Activated CD8-positive, alpha-beta memory T cell treated with anti-CD3 and anti-CD28 coated beads for 4 hours (primary cell): ENCODE measurements at regions not wholly inside any gene's neighbourhood (a gene's known extent, or its start where the extent isn't known, plus 50 kb on each side); places are given as distances from the start of the nearest gene placed in this dataset.
A peak's percentile ranks its signal among the peaks of the same experiment; 100 is the strongest.
"Not testable (repeated sequence)": the region's sequence is repeated elsewhere in the genome, so short reads cannot be mapped to it uniquely, and the experiment has no call there.

Experiments
- DNase-seq, 2 donors: peaks; one replicate each; pipeline ENCODE4 v3.0.0-alpha.2; 2020; ENCODE audit warnings: low read depth in 2 of 2

- DNase-seq, result not testable (repeated sequence)
Observed at GRCh38 chr15:44849701-44850403, 106.6 kb upstream of the TERB2 start.

GRCh38 chr15:44853304-44853950 lies 103.1 kb upstream of the TERB2 start:
- DNase-seq, result peak; percentile 27 to 44

- DNase-seq, result not testable (repeated sequence)
Observed at GRCh38 chr15:44854696-44855095, 101.8 kb upstream of the TERB2 start.

- DNase-seq, result not testable (repeated sequence)
Observed at GRCh38 chr15:44856284-44856683, 100.2 kb upstream of the TERB2 start.

GRCh38 chr15:44857164-44857710 lies 99.2 kb upstream of the TERB2 start:
- DNase-seq, result not testable (repeated sequence)

GRCh38 chr15:44859088-44859487 lies 97.4 kb upstream of the TERB2 start:
- not testable (repeated sequence) for DNase-seq

GRCh38 chr15:44860168-44860567 lies 96.3 kb upstream of the TERB2 start:
- DNase-seq, result not testable (repeated sequence)

GRCh38 chr15:44861439-44861910 lies 95.0 kb upstream of the TERB2 start:
- no peak for DNase-seq

- no peak for DNase-seq
Observed at GRCh38 chr15:44861917-44862316, 94.6 kb upstream of the TERB2 start.

- DNase-seq, result not testable (repeated sequence)
Observed at GRCh38 chr15:44862866-44863265, 93.6 kb upstream of the TERB2 start.

GRCh38 chr15:44868100-44868499 lies 88.4 kb upstream of the TERB2 start:
- DNase-seq, result not testable (repeated sequence)

- DNase-seq, result not testable (repeated sequence)
Observed at GRCh38 chr15:44870125-44870524, 86.4 kb upstream of the TERB2 start.

- no peak for DNase-seq
Observed at GRCh38 chr15:44873103-44873502, 83.4 kb upstream of the TERB2 start.

GRCh38 chr15:44879066-44879465 lies 77.4 kb upstream of the TERB2 start:
- no peak for DNase-seq

GRCh38 chr15:44882499-44882968 lies 74.0 kb upstream of the TERB2 start:
- peak in 1 of 2 donors; percentile 5 for DNase-seq

GRCh38 chr15:44883199-44883877 lies 73.1 kb upstream of the TERB2 start:
- DNase-seq, result no peak

- DNase-seq, result not testable (repeated sequence)
Observed at GRCh38 chr15:44898890-44899651, 57.4 kb upstream of the TERB2 start.

- not testable (repeated sequence) for DNase-seq
Observed at GRCh38 chr15:44899775-44900174, 56.7 kb upstream of the TERB2 start.

GRCh38 chr15:44900796-44901195 lies 55.7 kb upstream of the TERB2 start:
- DNase-seq, result not testable (repeated sequence)

GRCh38 chr15:44903281-44903680 lies 53.2 kb upstream of the TERB2 start:
- DNase-seq, result not testable (repeated sequence)

GRCh38 chr15:44904651-44905340 lies 51.7 kb upstream of the TERB2 start:
- DNase-seq, result not testable (repeated sequence)
